ENCODE measurements at regions not wholly inside any gene's neighbourhood (a gene's known extent, or its start where the extent isn't known, plus 50 kb on each side); places are given as distances from the start of the nearest gene placed in this dataset.

DNA sequence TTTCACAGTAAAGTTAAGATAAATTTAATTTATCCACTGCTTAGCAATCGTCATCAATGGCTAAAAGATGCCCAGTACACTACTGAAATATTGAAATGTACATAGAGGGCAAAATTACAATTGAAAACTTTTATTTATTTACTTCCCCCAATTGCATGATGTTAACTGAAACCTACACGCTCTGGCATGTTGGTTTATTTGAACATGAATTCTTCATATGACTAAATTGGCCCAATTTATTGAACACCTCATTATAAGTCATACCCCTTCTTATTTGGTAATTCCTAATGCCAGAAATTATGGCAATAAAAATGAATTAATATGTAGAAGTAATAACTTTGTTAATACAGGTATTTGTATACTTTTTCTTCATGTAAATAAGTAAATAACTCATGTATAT lies 183.0 kb upstream of the ZC3H15 start:
- ATAC-seq = no peak
- Histone ChIP-seq H3K9ac (ENCODE audit: insufficient read depth in 1 of 2, low read depth in 2 of 2, low read length in 2 of 2) (no peak overlapping the region), H3K27me3 (ENCODE audit: control insufficient read depth in 2 of 2, insufficient read depth in 2 of 2, low read length in 2 of 2) (no peaks in the 10 kb centered on the region), H3K4me2 (ENCODE audit: insufficient read depth, low read length) (no peak overlapping the region), H3K79me2 (ENCODE audit: control insufficient read depth, insufficient read depth, low read length) (no peaks in the 10 kb centered on the region), H2AFZ (ENCODE audit: low read depth, low read length) (no peak overlapping the region), H3K4me3 (no peak overlapping the region), H3K4me1 (replicated peaks in 1 of 2; ENCODE audit: control insufficient read depth in 2 of 2, insufficient read depth in 2 of 2, low read length in 2 of 2) (no peaks in the 10 kb centered on the region), H3K27ac (ENCODE audit: extremely low read depth, low read depth, low read length) (no peak overlapping the region), H3K9me3 (replicated peaks; ENCODE audit: control insufficient read depth, insufficient read depth, low read depth, low read length) (no peaks in the 10 kb centered on the region), H3K9me1 (ENCODE audit: control insufficient read depth, insufficient read depth, low read length) (no peaks in the 10 kb centered on the region), H4K20me1 (replicated peaks; ENCODE audit: control insufficient read depth, insufficient read depth, low read length) (no peaks in the 10 kb centered on the region), H3K36me3 (ENCODE audit: control insufficient read depth, insufficient read depth, low read length) (no peaks in the 10 kb centered on the region)
- in situ Hi-C loops (cut with MboI) (no loop called here), intact Hi-C loops (cut with micrococcal nuclease) (no loop called here)
- DNase-seq (ENCODE audit: extremely low read depth in 1 of 4, low spot score in 3 of 4) = no peak
- no TSS peak for BruUV-seq (replicated peaks)
- WGBS (ENCODE audit: insufficient coverage, low coverage, missing lambda C conversion rate) = 2% methylated on average over 2 of the region's 2 CpGs
- ChIA-PET CTCF (ENCODE audit: low intra/inter-chr PET ratio) (no interaction called here), POLR2A (no interaction called here)
- FAIRE-seq = no peak
- no peak for TF ChIP-seq COPS2 (conservative IDR thresholded peaks at IDR 0.05)
- no peak for TF ChIP-seq KDM1A (IDR thresholded peaks at IDR 0.05)
- no peak for TF ChIP-seq TCF15 (CRISPR knock-in tag; IDR thresholded peaks at IDR 0.05)
- no peak for TF ChIP-seq CTBP1 (IDR thresholded peaks at IDR 0.05; ENCODE audit: borderline replicate concordance)
- no peak for TF ChIP-seq ZNF75A (CRISPR knock-in tag; IDR thresholded peaks at IDR 0.05)
- TF ChIP-seq STAT6 (CRISPR knock-in tag; IDR thresholded peaks at IDR 0.05) = no peak
- no peak for TF ChIP-seq ZNF239 (CRISPR knock-in tag; IDR thresholded peaks at IDR 0.05)
- no peak for TF ChIP-seq ZZZ3 (IDR thresholded peaks at IDR 0.05)
- no peak for TF ChIP-seq STAT5A (IDR thresholded peaks at IDR 0.05; ENCODE audit: borderline replicate concordance, low read length)
- TF ChIP-seq DNMT1 (IDR thresholded peaks at IDR 0.05) = no peak
- TF ChIP-seq, protein P1, sequence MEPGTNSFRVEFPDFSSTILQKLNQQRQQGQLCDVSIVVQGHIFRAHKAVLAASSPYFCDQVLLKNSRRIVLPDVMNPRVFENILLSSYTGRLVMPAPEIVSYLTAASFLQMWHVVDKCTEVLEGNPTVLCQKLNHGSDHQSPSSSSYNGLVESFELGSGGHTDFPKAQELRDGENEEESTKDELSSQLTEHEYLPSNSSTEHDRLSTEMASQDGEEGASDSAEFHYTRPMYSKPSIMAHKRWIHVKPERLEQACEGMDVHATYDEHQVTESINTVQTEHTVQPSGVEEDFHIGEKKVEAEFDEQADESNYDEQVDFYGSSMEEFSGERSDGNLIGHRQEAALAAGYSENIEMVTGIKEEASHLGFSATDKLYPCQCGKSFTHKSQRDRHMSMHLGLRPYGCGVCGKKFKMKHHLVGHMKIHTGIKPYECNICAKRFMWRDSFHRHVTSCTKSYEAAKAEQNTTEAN (CRISPR knock-in tag; IDR thresholded peaks at IDR 0.05) = no peak
- no peak for TF ChIP-seq CBX1 (IDR thresholded peaks at IDR 0.05; ENCODE audit: low read depth)
- no peak for TF ChIP-seq SRSF3 (IDR thresholded peaks at IDR 0.05; ENCODE audit: insufficient read depth, low read length)
- TF ChIP-seq ZFP30 (CRISPR knock-in tag; IDR thresholded peaks at IDR 0.05; ENCODE audit: borderline replicate concordance) = no peak
- no peak for TF ChIP-seq TCF7 (IDR thresholded peaks at IDR 0.05; ENCODE audit: borderline replicate concordance)
- no peak for TF ChIP-seq FOXP4 (CRISPR knock-in tag; IDR thresholded peaks at IDR 0.05; ENCODE audit: borderline replicate concordance)
- TF ChIP-seq, protein P2, sequence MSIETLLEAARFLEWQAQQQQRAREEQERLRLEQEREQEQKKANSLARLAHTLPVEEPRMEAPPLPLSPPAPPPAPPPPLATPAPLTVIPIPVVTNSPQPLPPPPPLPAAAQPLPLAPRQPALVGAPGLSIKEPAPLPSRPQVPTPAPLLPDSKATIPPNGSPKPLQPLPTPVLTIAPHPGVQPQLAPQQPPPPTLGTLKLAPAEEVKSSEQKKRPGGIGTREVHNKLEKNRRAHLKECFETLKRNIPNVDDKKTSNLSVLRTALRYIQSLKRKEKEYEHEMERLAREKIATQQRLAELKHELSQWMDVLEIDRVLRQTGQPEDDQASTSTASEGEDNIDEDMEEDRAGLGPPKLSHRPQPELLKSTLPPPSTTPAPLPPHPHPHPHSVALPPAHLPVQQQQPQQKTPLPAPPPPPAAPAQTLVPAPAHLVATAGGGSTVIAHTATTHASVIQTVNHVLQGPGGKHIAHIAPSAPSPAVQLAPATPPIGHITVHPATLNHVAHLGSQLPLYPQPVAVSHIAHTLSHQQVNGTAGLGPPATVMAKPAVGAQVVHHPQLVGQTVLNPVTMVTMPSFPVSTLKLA (conservative IDR thresholded peaks at IDR 0.05) = no peak
